ENCODE measurements at regions not wholly inside any gene's neighbourhood (a gene's known extent, or its start where the extent isn't known, plus 50 kb on each side); places are given as distances from the start of the nearest gene placed in this dataset.

DNA sequence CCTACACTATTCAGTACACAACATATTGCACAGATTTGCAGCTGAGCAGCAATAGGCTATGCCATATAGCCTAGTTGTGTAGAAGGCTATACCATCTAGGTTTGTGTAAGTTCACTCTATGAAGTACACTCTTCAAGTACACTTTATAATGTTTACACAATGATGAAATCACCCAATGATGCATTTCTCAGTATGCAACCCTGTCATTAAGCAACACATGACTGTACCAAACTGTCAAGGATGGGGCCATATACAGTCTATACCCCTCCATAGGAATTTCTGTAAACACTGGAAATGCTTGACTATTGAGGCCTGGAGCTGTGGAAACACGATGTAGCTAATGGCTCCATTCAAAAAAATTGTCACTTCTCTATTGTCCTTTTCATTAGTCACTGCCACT lies 535.4 kb downstream of the EPM2A start:
- peaks cover 2% of the 10 kb centered on the region for H3K9me3 Mint-ChIP-seq (ENCODE audit: unreplicated experiment)
- no peaks in the 10 kb centered on the region for H3K27me3 Mint-ChIP-seq (ENCODE audit: unreplicated experiment)
- no peak overlapping the region for H3K4me3 Mint-ChIP-seq (ENCODE audit: unreplicated experiment)
- H3K4me1 Mint-ChIP-seq (ENCODE audit: low read depth, unreplicated experiment), result no peaks in the 10 kb centered on the region
- DNase-seq, result no peak
- TF ChIP-seq, protein P1, sequence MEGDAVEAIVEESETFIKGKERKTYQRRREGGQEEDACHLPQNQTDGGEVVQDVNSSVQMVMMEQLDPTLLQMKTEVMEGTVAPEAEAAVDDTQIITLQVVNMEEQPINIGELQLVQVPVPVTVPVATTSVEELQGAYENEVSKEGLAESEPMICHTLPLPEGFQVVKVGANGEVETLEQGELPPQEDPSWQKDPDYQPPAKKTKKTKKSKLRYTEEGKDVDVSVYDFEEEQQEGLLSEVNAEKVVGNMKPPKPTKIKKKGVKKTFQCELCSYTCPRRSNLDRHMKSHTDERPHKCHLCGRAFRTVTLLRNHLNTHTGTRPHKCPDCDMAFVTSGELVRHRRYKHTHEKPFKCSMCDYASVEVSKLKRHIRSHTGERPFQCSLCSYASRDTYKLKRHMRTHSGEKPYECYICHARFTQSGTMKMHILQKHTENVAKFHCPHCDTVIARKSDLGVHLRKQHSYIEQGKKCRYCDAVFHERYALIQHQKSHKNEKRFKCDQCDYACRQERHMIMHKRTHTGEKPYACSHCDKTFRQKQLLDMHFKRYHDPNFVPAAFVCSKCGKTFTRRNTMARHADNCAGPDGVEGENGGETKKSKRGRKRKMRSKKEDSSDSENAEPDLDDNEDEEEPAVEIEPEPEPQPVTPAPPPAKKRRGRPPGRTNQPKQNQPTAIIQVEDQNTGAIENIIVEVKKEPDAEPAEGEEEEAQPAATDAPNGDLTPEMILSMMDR (IDR thresholded peaks at IDR 0.05; ENCODE audit: partially characterized antibody, unreplicated experiment), result no peak
- H3K27ac Mint-ChIP-seq (ENCODE audit: unreplicated experiment), result no peak overlapping the region
- H3K36me3 Mint-ChIP-seq (ENCODE audit: unreplicated experiment), result no peaks in the 10 kb centered on the region

DNA sequence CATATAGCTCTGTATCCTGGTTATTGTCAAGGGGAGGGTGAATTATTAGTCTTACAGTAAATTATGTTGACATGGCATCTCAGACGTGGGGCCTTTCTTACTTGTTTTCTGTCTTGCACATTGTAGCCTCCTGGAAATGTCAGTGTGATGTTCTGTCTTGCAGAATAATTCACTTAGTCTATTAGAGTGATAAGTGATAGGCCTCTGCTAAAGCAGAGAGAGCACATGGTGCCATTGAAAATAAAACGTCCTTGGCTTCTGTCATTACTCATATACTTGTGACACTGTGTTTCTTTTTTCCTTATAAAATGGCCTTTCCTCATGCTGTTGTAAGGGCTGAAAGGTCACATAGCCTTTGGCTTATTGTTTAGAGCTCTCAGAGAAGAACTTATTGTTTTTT lies 531.0 kb downstream of the EPM2A start:
- Mint-ChIP-seq H3K27me3 (ENCODE audit: unreplicated experiment) (peaks cover 2% of the 10 kb centered on the region), H3K36me3 (ENCODE audit: unreplicated experiment) (no peaks in the 10 kb centered on the region), H3K4me1 (ENCODE audit: low read depth, unreplicated experiment) (no peaks in the 10 kb centered on the region), H3K4me3 (ENCODE audit: unreplicated experiment) (no peak overlapping the region), H3K9me3 (ENCODE audit: unreplicated experiment) (peaks cover 2% of the 10 kb centered on the region), H3K27ac (ENCODE audit: unreplicated experiment) (no peak overlapping the region)
- TF ChIP-seq, protein P1 (IDR thresholded peaks at IDR 0.05; ENCODE audit: partially characterized antibody, unreplicated experiment), result no peak
- no peak for DNase-seq

DNA sequence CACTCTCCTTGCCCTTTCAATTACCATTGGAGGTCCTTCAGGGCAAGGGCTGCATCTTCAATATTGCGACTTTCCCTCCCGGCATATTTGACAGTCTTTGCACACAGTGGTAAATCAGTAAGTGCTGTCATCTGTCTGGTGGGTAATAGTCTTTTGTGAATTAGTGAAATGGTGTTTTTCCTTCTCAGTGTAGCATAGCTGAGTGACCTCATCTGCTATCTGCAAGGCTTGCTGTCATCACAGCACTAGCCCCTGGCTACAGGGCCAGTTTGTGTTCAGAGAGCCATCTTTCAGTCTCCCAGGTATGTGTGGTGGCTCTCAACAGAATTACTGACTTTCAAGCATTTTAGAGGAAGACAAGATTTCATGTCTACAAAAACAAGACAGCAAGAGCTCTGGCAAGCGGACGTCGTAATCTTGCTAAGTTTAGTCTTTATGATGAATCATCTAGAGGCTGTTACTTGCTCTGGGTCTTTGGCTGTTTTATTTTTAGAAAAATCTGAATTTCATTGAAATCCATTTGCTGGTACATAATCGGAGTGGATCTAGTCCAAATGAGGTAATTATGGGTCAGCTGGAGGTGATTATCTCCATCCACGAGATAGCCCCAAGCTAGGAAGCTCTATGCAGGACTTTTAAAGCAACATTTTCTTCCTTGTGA lies 528.9 kb downstream of the EPM2A start:
- Mint-ChIP-seq H3K36me3 (ENCODE audit: unreplicated experiment) (no peaks in the 10 kb centered on the region), H3K27me3 (ENCODE audit: unreplicated experiment) (peaks cover 2% of the 10 kb centered on the region), H3K4me1 (ENCODE audit: low read depth, unreplicated experiment) (no peaks in the 10 kb centered on the region), H3K9me3 (ENCODE audit: unreplicated experiment) (peaks cover 2% of the 10 kb centered on the region), H3K4me3 (ENCODE audit: unreplicated experiment) (no peak overlapping the region), H3K27ac (ENCODE audit: unreplicated experiment) (no peak overlapping the region)
- TF ChIP-seq, protein P1 (IDR thresholded peaks at IDR 0.05; ENCODE audit: partially characterized antibody, unreplicated experiment), result no peak
- no peak for DNase-seq

DNA sequence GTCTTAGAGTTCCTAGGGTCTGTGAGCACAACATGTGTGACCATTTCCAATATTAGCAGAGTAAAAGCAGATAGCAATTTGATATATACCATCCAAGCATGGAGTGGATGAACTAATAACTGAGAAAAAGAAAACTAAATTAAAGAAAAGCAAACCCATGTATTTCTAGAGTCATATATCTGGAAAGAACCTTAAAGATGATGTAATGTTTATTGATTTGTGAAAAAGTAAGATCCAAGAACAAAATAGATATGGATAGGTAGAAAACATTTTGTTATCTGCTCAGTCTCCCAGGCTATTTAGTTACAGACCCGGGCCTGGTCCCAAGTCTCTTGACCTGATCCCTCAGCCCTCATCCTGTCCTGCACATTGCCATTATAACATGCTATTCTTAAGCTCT lies 526.8 kb downstream of the EPM2A start:
- DNase-seq, result no peak
- Mint-ChIP-seq H3K9me3 (ENCODE audit: unreplicated experiment) (no peaks in the 10 kb centered on the region), H3K36me3 (ENCODE audit: unreplicated experiment) (no peaks in the 10 kb centered on the region), H3K27me3 (ENCODE audit: unreplicated experiment) (peaks cover 2% of the 10 kb centered on the region), H3K4me1 (ENCODE audit: low read depth, unreplicated experiment) (no peaks in the 10 kb centered on the region), H3K4me3 (ENCODE audit: unreplicated experiment) (no peak overlapping the region), H3K27ac (ENCODE audit: unreplicated experiment) (no peak overlapping the region)
- TF ChIP-seq, protein P1 (IDR thresholded peaks at IDR 0.05; ENCODE audit: partially characterized antibody, unreplicated experiment), result no peak

DNA sequence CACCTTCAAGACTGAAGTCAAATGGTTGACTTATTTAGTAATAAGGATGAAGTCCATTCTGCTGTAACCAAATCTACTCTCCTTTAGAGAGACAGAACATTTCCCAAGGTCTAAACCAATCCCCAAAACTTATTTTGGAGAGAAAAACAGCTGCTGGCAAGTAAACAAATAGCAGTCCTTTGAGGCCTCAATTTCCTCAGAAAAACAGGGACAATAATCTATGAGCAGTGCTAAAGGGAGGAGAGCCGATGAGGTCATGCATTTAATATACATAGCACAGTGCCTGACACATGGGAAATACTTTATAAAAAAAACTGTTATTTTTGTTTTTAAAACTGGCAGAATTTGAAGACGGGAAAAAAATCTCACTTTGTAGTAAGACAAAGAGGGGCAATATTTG lies 526.0 kb downstream of the EPM2A start:
- H3K4me3 Mint-ChIP-seq (ENCODE audit: unreplicated experiment), result no peak overlapping the region
- DNase-seq, result no peak
- H3K4me1 Mint-ChIP-seq (ENCODE audit: low read depth, unreplicated experiment), result no peaks in the 10 kb centered on the region
- no peaks in the 10 kb centered on the region for H3K36me3 Mint-ChIP-seq (ENCODE audit: unreplicated experiment)
- H3K9me3 Mint-ChIP-seq (ENCODE audit: unreplicated experiment), result no peaks in the 10 kb centered on the region
- H3K27ac Mint-ChIP-seq (ENCODE audit: unreplicated experiment), result no peak overlapping the region
- peaks cover 2% of the 10 kb centered on the region for H3K27me3 Mint-ChIP-seq (ENCODE audit: unreplicated experiment)
- TF ChIP-seq, protein P1 (IDR thresholded peaks at IDR 0.05; ENCODE audit: partially characterized antibody, unreplicated experiment), result no peak
